GM18517 (cell line): ENCODE measurements at regions not wholly inside any gene's neighbourhood (a gene's known extent, or its start where the extent isn't known, plus 50 kb on each side); places are given as distances from the start of the nearest gene placed in this dataset.

Experiments
- ATAC-seq: cut with Tn5 transposase; IDR thresholded peaks from one replicate; pipeline ENCODE4 v1.9.1; 2021; ENCODE audit warnings: mild to moderate bottlenecking, moderate library complexity; ENCODE audit not compliant: unreplicated experiment

DNA sequence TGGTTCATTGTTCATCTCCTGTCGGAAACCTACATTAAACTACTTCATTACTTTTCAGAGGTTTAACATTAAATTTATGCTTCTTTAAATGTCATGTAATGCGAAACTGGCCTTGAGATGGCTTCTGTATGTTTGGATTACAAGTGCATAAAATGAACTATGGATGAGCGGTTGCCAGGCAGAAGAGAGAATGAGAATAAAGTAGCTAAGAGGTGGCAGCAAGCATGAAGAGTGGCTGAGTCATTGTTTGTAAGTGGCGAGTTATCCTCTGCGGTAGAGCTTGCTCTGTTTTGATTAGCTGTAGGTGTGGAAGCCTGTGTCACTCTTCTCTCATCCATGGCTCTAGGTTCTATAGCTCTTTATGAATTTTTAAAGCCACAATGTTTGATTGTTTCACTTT, 1139.6 kb upstream of the PCDH9 start:
- no peak for ATAC-seq

DNA sequence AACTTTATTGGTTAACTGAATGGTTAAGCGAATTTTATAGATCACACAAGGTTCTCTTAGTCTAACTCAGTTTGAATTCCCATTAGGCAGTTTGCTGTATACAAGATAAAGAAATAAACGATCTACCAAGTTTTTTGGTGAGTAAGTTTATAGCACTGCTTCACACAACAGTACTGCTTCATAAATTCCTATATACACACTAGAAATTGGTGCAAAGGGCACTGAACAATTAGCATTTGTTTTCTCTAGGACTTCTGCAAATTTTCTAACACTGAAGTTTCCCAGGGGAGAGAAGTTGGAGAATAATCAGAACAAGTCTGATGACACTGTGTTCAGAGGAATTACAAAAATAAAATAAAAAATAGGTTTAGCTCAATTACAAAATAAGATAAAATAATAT, 1138.8 kb upstream of the PCDH9 start:
- no peak for ATAC-seq

DNA sequence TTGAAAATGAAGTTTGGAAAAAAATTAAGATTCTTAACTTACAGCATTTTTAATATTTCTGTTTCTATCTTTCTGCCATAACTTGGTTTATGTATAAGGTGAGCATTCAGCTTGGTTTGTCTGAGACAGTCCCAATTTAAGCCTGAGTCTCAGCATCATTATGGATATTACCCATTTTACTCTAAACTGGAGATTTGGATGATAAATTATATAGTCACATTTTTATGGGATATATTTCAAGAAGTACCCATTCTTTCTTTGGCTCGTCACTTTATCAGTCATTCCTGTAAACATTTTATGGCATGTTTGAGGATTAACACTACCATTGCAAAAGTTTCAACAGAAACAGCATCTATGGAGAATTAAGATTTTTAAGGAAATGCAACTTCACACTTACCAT, 1129.0 kb upstream of the PCDH9 start:
- no peak for ATAC-seq

DNA sequence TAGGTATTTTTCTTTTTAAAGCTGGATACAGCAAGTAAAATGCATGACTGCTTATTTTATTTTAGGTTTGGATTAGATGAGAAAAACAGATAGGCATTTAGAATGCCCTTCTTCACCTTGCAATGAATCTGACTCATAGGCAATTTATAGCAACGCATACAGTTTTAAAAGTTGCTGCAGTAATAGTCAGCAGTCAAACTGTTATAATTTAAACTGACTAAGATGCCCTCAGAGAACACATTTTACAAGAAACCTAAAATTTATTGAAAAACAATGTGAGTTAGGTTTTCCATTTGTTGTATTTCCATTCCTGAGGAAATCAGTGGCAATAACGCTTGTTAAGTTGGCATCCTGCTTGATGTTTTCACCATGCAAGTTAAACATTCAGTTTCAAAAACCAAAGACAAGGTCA, 1128.2 kb upstream of the PCDH9 start:
- no peak for ATAC-seq

DNA sequence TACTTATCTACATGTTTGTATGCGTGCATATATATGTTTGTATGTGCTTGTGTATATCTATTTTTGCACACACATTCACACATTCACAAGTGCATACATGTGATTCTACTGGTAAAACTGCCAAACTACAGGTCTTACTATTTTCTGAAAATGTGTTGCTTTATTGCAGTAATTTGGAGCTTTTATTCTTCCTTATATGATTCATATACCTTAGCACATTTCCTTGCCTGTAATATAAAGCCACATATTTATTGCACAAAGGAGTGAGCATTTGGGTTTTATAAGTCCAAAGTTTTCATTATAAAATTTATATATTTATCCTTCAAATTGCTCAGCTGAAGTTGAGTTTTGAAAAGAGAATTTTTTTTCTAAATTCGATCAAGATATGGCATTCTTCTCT, 1120.4 kb upstream of the PCDH9 start:
- no peak for ATAC-seq

DNA sequence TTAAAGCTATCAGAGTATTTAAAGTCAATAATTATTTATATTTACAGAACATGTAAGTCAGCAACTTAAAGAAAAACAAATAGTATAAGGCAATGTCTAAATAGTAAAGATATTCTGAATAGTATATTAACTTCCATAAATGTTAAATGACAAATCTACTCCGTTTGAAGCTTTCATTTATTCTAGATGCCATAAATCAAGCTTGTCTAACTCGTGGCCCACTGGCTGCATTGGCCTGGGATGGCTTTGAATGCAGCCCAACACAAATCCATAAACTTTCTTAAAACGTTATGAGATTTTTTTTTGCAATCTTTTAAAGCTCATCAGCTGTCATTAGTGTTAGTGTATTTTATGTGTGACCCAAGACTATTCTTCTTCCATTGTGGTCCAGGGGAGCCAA, 1117.1 kb upstream of the PCDH9 start:
- no peak for ATAC-seq

DNA sequence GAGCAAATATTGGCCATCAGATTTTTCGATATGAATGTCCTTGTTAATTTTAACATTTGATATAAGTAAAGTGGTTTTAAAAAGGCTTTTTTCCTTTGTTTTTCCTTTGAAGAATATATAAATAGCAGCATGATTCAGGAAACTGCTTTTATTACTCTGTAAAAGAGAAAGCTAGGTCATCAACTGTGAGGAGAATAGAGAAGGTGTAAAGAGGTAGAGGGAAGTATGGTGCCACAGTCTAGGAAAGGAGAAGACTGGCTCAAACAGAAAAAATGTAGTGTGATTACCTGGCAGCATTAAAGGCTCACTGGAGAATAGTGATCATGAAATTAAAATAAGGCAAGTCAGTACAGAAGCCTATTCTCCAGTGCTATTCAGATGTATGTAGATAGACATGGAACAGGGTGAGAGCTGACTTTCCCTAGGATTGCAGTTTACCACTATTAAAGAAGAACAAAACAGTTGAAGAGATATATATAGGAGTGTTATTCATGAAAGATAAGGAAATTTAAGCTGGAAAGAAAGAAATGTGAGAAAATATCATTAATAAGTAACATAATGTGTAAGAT, 1115.9 kb upstream of the PCDH9 start:
- no peak for ATAC-seq

DNA sequence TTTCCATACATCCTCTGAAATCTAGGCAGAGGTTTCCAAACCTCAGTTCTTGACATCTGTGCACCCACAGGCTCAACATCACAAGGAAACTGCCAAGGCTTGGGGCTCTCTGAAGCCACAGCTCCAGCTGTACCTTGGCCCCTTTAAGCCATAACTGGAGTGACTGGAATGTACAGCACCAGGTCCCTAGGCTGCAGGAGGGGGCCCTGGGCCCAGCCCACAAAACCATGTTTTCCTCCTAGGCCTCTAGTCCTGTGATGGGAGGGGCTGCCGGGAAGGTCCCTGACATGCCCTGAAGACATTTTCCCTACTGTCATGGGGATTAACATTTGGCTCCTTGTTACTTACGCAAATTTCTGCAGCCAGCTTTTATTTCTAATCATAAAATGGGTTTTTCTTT, 1093.0 kb upstream of the PCDH9 start:
- ATAC-seq: no peak

DNA sequence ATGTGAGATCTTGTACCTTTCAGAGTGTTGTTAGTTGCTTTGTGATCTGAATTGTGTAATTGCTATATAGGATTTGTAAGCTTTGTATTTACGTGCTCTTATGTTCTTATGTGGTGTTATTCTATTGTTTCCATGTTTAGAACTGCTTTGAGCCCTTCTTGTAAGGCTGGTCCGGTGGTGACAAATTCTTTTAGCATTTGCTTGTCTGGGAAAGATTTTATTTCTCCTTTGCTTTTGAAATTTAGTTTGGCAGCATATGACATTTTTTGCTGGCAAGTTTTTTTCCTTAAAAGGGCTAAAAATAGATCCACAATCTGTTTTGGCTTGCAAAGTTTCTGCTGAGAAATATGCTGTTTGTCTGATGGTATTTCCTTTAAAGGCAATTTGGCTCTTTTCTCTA, 1089.2 kb upstream of the PCDH9 start:
- ATAC-seq: no peak

DNA sequence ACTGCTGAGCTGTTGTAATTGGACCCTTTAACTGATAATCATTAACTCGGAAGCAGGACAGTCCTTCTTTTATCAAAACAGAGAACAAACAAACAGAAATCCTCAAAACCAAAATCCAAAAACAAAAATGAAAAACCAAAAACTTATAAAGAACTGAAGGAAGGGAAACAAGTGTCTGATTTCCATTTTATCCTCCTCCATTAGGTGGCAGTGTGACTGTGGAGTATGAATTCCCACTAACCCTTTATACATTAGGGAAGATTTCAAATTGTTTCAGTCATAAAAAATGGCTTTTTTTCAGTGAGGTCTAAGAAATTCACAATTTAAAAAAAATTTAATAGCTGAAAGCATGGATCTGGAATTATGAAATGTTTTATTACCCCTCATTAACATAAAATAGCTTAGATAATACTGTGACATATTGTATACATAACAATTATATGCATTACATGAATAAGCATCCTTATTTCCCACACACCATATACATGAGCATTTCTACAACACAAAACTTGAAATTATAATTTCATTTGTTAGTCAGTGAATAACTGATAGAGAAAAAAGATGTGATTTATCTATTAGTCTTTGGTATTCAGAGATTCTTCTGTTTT, 1074.3 kb upstream of the PCDH9 start:
- peak; percentile 60 for ATAC-seq

DNA sequence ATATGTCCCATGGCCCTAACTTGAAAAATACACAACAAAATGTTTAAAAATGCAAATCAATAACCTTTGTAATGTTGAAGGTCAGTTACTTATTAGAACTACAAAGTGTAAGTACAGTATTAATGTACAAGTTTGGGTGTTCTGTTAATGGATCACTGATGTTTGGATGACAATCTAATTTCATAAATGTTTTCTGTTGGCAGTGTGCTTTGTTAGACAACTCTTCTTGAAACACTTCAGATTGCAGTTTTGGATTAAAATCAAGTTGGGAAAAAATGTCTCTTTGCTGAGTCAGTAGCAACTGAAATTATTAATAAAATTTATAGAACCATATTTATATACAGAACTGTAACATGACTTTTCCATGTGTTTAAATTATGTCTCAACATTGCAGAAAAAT, 1063.5 kb upstream of the PCDH9 start:
- no peak for ATAC-seq

DNA sequence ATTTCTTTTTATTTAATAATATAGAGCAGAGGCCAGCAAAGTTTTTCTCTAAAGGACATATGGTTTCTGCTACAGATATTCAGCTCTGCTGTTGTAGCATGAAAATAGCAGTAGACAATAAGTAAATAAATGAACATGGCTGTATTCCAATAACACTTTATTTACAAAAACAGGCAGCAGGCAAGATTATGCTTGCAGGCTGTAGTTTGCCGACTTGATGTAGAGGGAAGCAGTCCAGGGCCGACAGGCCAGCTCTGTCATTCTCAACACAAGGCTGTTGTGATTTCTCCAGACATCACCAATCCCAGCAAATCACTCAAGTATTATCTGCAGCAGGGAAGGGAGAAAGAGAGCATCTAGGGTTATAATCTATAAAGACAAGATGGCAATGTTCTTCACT, 1062.5 kb upstream of the PCDH9 start:
- no peak for ATAC-seq

DNA sequence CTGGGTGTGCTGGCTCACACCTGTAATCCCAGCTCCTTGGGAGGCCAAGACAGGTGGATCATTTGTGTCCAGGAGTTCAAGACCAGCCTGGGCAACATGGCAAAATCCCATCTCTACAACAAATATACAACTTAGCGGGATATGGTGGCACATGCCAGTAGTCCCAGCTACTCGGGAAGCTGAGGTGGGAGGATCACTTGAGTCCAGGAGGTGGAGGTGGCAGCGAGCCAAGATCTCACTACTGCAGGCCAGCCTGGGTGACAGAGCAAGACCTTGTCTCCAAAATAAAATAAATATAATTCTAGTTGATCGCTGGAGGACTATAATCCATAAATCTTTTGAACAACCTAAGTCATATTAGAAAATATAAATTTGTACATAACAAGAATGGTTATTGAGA, 1061.5 kb upstream of the PCDH9 start:
- no peak for ATAC-seq

DNA sequence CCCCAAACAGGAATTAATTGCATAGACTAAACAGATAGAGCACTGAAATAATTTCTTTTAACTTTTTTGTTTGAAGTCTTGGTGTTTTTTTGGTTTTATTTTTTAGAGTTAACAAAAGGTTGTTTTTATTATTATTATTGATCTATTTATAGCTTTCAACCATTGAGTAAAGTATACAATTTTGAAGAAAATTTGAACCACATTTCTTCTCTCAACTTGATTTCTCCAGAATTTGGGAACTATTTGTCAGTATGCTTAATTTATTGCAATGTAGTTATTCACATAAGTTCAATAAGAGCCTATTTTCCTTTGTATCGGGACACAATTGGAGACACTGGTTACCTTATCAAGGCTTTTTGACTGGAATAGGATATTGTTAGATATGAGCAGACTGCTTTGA, 1045.6 kb upstream of the PCDH9 start:
- no peak for ATAC-seq

DNA sequence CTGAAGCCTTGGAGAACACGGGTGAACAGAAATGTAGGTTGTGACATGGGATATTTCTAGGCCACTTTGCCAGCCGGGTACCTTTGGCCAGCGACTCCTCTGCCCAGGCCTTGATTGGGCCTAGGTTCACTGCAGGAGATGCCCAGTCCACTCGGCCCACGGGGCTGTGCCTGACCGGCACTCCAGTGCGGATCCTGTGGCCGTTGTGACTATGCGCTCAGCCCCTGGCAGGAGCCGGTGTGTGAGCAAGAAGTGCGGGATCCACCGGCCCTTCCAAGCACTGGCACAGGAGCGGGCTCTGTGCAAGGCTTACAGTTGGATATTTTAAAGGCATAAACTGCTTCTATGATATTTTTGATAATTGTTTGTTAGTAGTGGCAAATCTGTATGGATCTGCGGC, 1042.5 kb upstream of the PCDH9 start:
- ATAC-seq: no peak

DNA sequence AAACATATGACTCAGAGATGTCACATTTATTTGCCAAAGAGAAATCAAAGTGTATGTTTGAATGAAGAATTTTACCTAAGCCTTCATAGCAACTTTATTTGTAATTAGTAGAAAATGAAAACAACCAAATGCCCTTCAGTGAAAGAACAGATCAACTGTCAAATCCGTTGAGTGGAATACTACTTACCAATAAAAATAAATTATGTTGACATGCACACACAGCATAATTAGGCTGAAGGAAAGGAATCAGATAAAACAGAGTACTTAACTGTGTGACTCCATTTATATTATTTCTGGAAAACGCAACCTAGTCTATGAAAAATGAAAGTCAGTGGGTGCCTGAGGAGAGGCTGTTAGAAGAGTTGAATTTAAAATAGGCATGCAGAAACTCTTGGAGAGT, 1034.6 kb upstream of the PCDH9 start:
- ATAC-seq: no peak

DNA sequence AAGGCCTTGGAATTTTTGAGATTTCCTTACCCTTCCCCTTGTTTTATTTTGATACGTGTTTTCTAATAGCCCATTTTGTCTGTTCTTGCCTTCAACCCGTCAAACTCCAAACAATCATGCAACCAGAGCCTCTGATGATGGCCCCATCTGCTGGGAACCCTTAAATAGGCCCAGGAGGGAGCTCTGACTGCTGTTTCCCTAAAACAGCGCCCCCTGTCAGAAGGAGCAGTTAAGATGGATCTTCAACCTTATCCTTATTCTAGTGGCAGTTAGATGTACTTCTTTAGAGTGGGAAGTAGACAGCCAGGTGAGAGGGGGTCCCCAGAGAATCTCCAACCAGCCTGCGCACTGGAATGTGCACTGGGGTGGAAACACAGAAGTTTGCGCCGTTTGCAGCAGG, 1031.0 kb upstream of the PCDH9 start:
- no peak for ATAC-seq

DNA sequence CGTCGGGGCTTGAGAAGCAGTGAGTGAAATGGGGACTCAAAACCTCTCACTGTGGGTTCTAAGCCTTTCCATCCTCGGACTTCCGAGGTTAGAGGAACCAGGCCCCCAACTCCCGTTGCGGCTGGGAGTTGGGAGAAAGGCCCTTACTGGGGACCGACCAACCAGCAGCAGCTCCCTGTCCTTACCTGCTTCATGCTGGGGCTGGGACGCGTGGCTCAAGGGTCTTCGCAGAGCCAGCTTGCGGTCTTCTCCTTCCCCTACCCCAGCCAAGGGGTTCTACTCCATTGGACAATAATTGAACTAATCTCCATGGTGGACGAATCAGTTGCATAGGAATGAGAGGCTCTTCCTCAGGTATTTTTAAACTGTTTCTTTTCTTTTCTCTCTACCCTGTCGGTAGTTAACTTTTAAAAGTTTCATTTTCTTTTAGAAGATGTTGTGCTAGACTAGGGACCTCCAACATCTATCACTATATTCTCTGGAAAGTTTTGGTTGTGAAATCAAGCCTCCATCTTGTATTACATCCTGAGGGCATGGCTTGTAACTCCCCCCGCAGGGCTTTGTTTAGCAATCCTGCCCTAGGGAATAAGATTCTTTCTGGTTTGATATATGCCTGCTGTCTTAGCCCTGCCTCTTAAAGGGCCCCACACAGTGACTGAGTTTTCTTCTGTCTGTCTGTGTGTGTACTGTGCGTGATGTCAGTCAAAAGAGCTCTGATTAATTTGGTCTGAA, 1027.1 kb upstream of the PCDH9 start:
- ATAC-seq: no peak

DNA sequence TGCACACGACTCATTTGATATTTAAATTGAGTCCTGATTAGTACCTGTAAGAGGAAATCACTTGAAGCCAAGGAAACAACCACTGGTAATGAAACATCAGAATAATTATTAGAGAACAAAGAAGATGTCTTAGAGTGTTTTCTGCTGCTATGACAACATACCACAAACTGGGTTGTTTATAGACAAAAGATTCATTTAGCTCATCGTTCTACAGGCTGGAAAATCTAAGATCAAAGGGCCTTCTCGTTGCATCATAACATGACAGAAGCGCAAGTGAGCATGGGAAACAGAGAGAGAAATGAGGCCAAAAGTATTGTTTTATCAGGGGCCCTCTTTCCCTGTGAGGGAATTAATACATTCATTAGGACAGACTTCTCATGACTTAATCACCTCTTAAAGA, 1024.0 kb upstream of the PCDH9 start:
- ATAC-seq: no peak

DNA sequence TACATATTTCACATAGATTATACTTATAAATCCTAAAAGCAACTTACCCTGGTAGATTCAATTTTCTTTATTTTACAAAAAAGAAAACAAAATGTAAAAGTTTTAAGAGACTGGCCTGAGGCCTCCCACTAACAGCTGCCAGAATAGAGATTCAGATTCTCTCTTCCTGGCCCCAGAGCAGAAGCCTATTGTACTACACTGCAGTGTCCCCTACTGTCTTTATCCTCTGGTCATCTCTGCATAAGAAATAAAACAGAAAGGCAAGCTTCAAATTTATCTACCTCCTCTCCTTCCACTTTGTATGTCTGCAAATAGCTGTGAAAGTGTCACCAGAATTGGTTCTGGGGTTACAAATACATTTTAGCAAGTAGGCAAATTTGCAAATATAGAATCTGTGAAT, 1004.1 kb upstream of the PCDH9 start:
- ATAC-seq: no peak

DNA sequence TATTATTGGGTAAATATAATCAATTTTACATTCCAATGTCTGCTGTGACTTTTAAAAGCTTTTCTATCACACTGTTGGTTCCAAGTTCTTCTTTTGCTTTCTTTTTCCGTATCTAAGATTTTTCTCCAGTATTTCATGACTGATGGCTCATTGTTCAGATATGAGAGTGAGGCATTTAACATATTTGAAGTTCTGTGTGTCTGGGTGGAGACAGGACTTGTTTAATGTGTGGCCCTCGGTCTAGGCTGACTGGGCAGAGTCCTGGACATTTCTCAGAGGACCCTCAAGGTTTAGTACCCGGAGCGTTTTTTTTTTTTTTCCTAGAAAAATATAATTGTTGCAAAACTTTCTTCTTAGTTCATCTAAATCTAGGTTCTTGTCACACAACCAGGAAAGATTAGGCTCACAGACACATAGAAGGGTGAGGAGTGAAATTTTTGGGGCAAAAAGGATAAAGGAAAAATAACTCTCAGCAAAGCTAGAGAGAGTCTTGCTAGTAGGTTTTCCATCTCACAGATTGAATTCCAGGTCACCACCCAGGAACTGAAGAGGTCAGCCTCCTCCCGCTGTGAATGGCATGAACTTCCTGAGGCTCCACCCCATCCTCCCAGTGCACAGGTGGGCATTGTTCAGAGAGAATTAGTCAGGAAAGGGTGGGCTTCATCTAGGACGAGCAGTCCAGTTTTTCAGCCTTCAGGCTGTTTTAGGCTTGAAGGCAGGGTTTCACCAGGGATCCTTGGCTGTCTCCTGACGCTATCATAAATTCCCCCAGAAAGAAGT, 1002.4 kb upstream of the PCDH9 start:
- ATAC-seq: no peak
